ENCODE measurements at regions not wholly inside any gene's neighbourhood (a gene's known extent, or its start where the extent isn't known, plus 50 kb on each side); places are given as distances from the start of the nearest gene placed in this dataset.

- TF ChIP-seq CTCF (IDR thresholded peaks at IDR 0.05) (no peak), POLR2A (IDR thresholded peaks at IDR 0.05) (no peak), POLR2AphosphoS5 (IDR thresholded peaks at IDR 0.05) (peak in 1 of 3 donors; percentile 18), EP300 (IDR thresholded peaks at IDR 0.05; ENCODE audit: low read depth) (no peak)
These were observed 153.8 kb downstream of the SHQ1 start for GRCh38 chr3:72694398-72694797.

All from transverse colon (tissue), 4 donors.